ENCODE measurements at regions not wholly inside any gene's neighbourhood (a gene's known extent, or its start where the extent isn't known, plus 50 kb on each side); places are given as distances from the start of the nearest gene placed in this dataset.

GRCh38 chr21:15282665-15283064, 217.9 kb upstream of the NRIP1 start:
- H3K27me3 ChIP-seq (ENCODE audit: insufficient read depth, low read length, poor library complexity, severe bottlenecking): no peaks in the 10 kb centered on the region
- no peak overlapping the region for H2AFZ ChIP-seq (ENCODE audit: low read length)
- no peaks in the 10 kb centered on the region for H3K9me3 ChIP-seq (ENCODE audit: insufficient read depth, low read depth, low read length)
- H3K9ac ChIP-seq (ENCODE audit: low read depth, low read length, poor library complexity, severe bottlenecking): no peak overlapping the region
- no peak for TF ChIP-seq CTCF (conservative IDR thresholded peaks at IDR 0.05; ENCODE audit: low read length)
- no peak for TF ChIP-seq EZH2phosphoT487 (IDR thresholded peaks at IDR 0.05; ENCODE audit: borderline replicate concordance)
- H3K9me2 ChIP-seq (replicated peaks; ENCODE audit: low read depth, low read length): no peaks in the 10 kb centered on the region
- no peaks in the 10 kb centered on the region for H3K36me3 ChIP-seq (ENCODE audit: insufficient read depth, low read length)
- H3K4me1 ChIP-seq (ENCODE audit: insufficient read depth, low read length, poor library complexity, severe bottlenecking): no peaks in the 10 kb centered on the region
- no peaks in the 10 kb centered on the region for H4K20me1 ChIP-seq (ENCODE audit: insufficient read depth, low read length, poor library complexity, severe bottlenecking)
- H3K4me3 ChIP-seq (ENCODE audit: low read length, poor library complexity, severe bottlenecking): no peak overlapping the region
- no peaks in the 10 kb centered on the region for H3F3A ChIP-seq (ENCODE audit: low read depth)
- no peaks in the 10 kb centered on the region for H3K79me2 ChIP-seq (ENCODE audit: insufficient read depth, low read length)
- H3K4me2 ChIP-seq (ENCODE audit: low read depth, low read length, poor library complexity, severe bottlenecking): no peak overlapping the region

- TF ChIP-seq CTCF (conservative IDR thresholded peaks at IDR 0.05; ENCODE audit: low read length) (no peak), EZH2phosphoT487 (IDR thresholded peaks at IDR 0.05; ENCODE audit: borderline replicate concordance) (no peak)
- Histone ChIP-seq H3K36me3 (ENCODE audit: insufficient read depth, low read length) (no peaks in the 10 kb centered on the region), H4K20me1 (ENCODE audit: insufficient read depth, low read length, poor library complexity, severe bottlenecking) (no peaks in the 10 kb centered on the region), H2AFZ (ENCODE audit: low read length) (no peak overlapping the region), H3K4me1 (ENCODE audit: insufficient read depth, low read length, poor library complexity, severe bottlenecking) (no peaks in the 10 kb centered on the region), H3K27me3 (ENCODE audit: insufficient read depth, low read length, poor library complexity, severe bottlenecking) (no peaks in the 10 kb centered on the region), H3K9me2 (replicated peaks; ENCODE audit: low read depth, low read length) (no peaks in the 10 kb centered on the region), H3K9me3 (ENCODE audit: insufficient read depth, low read depth, low read length) (no peaks in the 10 kb centered on the region), H3F3A (ENCODE audit: low read depth) (no peaks in the 10 kb centered on the region), H3K79me2 (ENCODE audit: insufficient read depth, low read length) (no peaks in the 10 kb centered on the region), H3K9ac (ENCODE audit: low read depth, low read length, poor library complexity, severe bottlenecking) (no peak overlapping the region), H3K4me2 (ENCODE audit: low read depth, low read length, poor library complexity, severe bottlenecking) (no peak overlapping the region), H3K4me3 (ENCODE audit: low read length, poor library complexity, severe bottlenecking) (no peak overlapping the region)
These were observed 218.3 kb upstream of the NRIP1 start for GRCh38 chr21:15283138-15283537.

GRCh38 chr21:15283789-15284188, 219.0 kb upstream of the NRIP1 start:
- H3K4me2 ChIP-seq (ENCODE audit: low read depth, low read length, poor library complexity, severe bottlenecking): no peak overlapping the region
- H3K4me1 ChIP-seq (ENCODE audit: insufficient read depth, low read length, poor library complexity, severe bottlenecking): no peaks in the 10 kb centered on the region
- no peaks in the 10 kb centered on the region for H3K36me3 ChIP-seq (ENCODE audit: insufficient read depth, low read length)
- no peak overlapping the region for H3K9ac ChIP-seq (ENCODE audit: low read depth, low read length, poor library complexity, severe bottlenecking)
- H3K4me3 ChIP-seq (ENCODE audit: low read length, poor library complexity, severe bottlenecking): no peak overlapping the region
- no peak for TF ChIP-seq CTCF (conservative IDR thresholded peaks at IDR 0.05; ENCODE audit: low read length)
- no peak for TF ChIP-seq EZH2phosphoT487 (IDR thresholded peaks at IDR 0.05; ENCODE audit: borderline replicate concordance)
- no peaks in the 10 kb centered on the region for H3K79me2 ChIP-seq (ENCODE audit: insufficient read depth, low read length)
- no peaks in the 10 kb centered on the region for H3K27me3 ChIP-seq (ENCODE audit: insufficient read depth, low read length, poor library complexity, severe bottlenecking)
- H4K20me1 ChIP-seq (ENCODE audit: insufficient read depth, low read length, poor library complexity, severe bottlenecking): no peaks in the 10 kb centered on the region
- H2AFZ ChIP-seq (ENCODE audit: low read length): no peak overlapping the region
- no peaks in the 10 kb centered on the region for H3K9me3 ChIP-seq (ENCODE audit: insufficient read depth, low read depth, low read length)
- H3F3A ChIP-seq (ENCODE audit: low read depth): no peaks in the 10 kb centered on the region
- no peaks in the 10 kb centered on the region for H3K9me2 ChIP-seq (replicated peaks; ENCODE audit: low read depth, low read length)
